ENCODE measurements at regions not wholly inside any gene's neighbourhood (a gene's known extent, or its start where the extent isn't known, plus 50 kb on each side); places are given as distances from the start of the nearest gene placed in this dataset.

- TF ChIP-seq MYC (IDR thresholded peaks at IDR 0.05; ENCODE audit: low read depth, low read length) (no peak), POLR2A (IDR thresholded peaks at IDR 0.05; ENCODE audit: low read depth, low read length) (no peak), GATA2 (IDR thresholded peaks at IDR 0.05; ENCODE audit: insufficient read depth, insufficient read length, low read depth, low read length) (no peak), JUN (IDR thresholded peaks at IDR 0.05; ENCODE audit: borderline replicate concordance, insufficient read depth, insufficient read length, low read depth) (no peak), CTCF (IDR thresholded peaks at IDR 0.05; ENCODE audit: extremely low read depth in 1 of 2, insufficient read depth in 1 of 2, low read depth in 1 of 2, low read length in 2 of 2) (no peak), MAX (IDR thresholded peaks at IDR 0.05; ENCODE audit: insufficient read depth, insufficient read length) (no peak), POLR2AphosphoS5 (IDR thresholded peaks at IDR 0.05; ENCODE audit: insufficient read depth, low read depth, low read length) (no peak), EZH2 (IDR thresholded peaks at IDR 0.05; ENCODE audit: borderline replicate concordance, low read depth, low read length, severe bottlenecking) (no peak), FOS (IDR thresholded peaks at IDR 0.05; ENCODE audit: borderline replicate concordance, insufficient read depth, low read length) (no peak)
- dilution Hi-C loops (cut with MboI; ENCODE audit: extremely low pct_ligation_motif_present, low sequenced_read_pairs): no loop called here
- Histone ChIP-seq H3K9me3 (replicated peaks; ENCODE audit: control insufficient read depth, insufficient read depth, low read length) (peaks cover 2% of the 10 kb centered on the region), H3K27me3 (ENCODE audit: control insufficient read depth in 2 of 2, insufficient read depth in 2 of 2, low read length in 2 of 2) (no peaks in the 10 kb centered on the region), H3K9ac (replicated peaks; ENCODE audit: extremely low read depth, insufficient read depth, low read length) (no peak overlapping the region), H3K4me2 (ENCODE audit: insufficient read depth, low read length) (no peak overlapping the region), H3K9me1 (replicated peaks; ENCODE audit: control insufficient read depth, extremely low read depth, insufficient read depth, low read length) (no peaks in the 10 kb centered on the region), H2AFZ (ENCODE audit: low read depth, low read length) (no peak overlapping the region), H3K27ac (ENCODE audit: insufficient read depth, low read depth, low read length) (no peak overlapping the region), H3K79me2 (ENCODE audit: control insufficient read depth, insufficient read depth, low read length) (no peaks in the 10 kb centered on the region), H3K4me3 (replicated peaks in 1 of 3; ENCODE audit: insufficient read depth in 1 of 3, low read depth in 1 of 3, low read length in 3 of 3) (no peak overlapping the region), H4K20me1 (replicated peaks; ENCODE audit: control insufficient read depth, extremely low read depth, insufficient read depth, low read length) (no peaks in the 10 kb centered on the region), H3K4me1 (ENCODE audit: control insufficient read depth, extremely low read depth, insufficient read depth, low read length) (no peaks in the 10 kb centered on the region), H3K36me3 (ENCODE audit: control insufficient read depth in 2 of 2, extremely low read depth in 1 of 2, insufficient read depth in 2 of 2, low read length in 2 of 2) (no peaks in the 10 kb centered on the region)
- FAIRE-seq: no peak
- intact Hi-C loops (cut with micrococcal nuclease): no loop called here
- ChIA-PET CTCF (no interaction called here), POLR2A (no interaction called here)
- BruUV-seq (replicated peaks): no TSS peak
- DNase-seq (ENCODE audit: low read depth, low spot score): no peak
Observed at GRCh38 chr5:164832516-164832915, 1327.1 kb downstream of the MAT2B start.

Measured in endothelial cell of umbilical vein (primary cell).